ENCODE measurements at regions not wholly inside any gene's neighbourhood (a gene's known extent, or its start where the extent isn't known, plus 50 kb on each side); places are given as distances from the start of the nearest gene placed in this dataset.

DNA sequence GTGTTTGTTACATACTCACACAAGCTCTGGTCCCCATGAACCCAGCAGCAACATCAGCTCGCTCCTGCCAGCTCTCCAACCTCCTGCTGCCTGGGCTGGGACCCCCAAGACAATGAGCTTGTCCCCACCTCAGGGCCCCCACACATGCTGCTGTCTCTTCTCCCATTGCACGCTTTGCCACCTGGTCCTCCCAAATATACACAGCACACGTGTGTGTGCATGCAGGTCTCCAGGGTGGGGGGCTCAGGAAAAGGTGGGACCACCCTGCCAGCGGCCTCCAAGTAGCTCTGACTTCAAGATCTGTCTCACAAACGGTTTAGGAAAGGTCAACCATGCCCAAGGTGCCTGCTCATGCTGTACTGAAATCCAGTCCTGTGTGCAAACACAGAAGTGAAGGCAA, 68.1 kb upstream of the CCND1 start:
- Histone ChIP-seq H3K4me1 (no peaks in the 10 kb centered on the region), H3K27ac (no peak overlapping the region), H3K36me3 (no peaks in the 10 kb centered on the region), H3K4me3 (no peak overlapping the region), H3K27me3 (peaks cover 7% of the 10 kb centered on the region), H3K9me3 (no peaks in the 10 kb centered on the region)
- TF ChIP-seq EP300 (IDR thresholded peaks at IDR 0.05) = no peak
- no peak for TF ChIP-seq POLR2A (IDR thresholded peaks at IDR 0.05)
- TF ChIP-seq, protein P1, sequence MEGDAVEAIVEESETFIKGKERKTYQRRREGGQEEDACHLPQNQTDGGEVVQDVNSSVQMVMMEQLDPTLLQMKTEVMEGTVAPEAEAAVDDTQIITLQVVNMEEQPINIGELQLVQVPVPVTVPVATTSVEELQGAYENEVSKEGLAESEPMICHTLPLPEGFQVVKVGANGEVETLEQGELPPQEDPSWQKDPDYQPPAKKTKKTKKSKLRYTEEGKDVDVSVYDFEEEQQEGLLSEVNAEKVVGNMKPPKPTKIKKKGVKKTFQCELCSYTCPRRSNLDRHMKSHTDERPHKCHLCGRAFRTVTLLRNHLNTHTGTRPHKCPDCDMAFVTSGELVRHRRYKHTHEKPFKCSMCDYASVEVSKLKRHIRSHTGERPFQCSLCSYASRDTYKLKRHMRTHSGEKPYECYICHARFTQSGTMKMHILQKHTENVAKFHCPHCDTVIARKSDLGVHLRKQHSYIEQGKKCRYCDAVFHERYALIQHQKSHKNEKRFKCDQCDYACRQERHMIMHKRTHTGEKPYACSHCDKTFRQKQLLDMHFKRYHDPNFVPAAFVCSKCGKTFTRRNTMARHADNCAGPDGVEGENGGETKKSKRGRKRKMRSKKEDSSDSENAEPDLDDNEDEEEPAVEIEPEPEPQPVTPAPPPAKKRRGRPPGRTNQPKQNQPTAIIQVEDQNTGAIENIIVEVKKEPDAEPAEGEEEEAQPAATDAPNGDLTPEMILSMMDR (IDR thresholded peaks at IDR 0.05) = no peak
- TF ChIP-seq POLR2AphosphoS5 (IDR thresholded peaks at IDR 0.05) = no peak
- 86% methylated on average over 5 of the region's 5 CpGs for WGBS
- peak; percentile 30 to 66 for DNase-seq (ENCODE audit: low spot score in 2 of 2)

DNA sequence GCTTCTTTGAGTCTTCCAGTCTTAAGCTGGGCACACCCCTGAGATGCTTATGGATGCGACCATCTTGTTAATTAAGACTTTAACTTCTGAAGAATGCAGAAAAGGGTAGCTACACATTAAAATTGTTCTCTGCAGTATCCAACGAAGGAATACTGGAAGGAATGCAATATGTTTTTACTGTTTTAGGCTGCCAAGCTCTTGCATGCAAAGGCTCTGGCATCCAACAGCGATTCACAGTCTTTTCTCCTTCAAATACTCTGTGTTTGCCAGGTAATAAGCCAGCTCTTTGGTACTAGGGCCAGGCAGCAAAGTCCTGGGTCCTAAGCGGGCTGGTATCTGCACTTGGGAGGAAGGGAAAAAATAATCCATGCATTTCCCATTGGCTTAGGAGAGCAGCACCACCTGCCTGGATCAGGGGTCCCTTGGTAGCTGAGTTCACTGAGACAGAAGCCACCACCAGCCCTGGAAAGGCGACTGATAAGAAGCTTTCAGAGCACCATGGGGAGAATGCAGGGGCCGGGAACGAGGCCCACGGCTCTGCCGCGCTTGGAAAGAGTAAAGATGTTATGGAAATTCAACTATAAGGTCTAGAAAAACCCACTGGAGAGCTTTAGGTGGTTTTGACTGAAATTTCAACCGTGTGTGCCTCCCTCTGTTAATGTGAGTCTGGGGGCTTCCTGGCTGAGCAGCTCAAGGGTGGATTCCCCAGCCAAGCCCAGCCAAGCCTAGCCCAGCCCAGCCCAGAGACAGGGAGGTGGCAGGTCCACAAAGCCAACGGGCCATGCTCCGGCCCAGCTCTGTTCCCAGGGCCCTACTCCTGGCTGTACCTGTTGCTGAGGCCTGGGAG, 67.0 kb upstream of the CCND1 start:
- no peaks in the 10 kb centered on the region for H3K9me3 ChIP-seq
- peaks cover 7% of the 10 kb centered on the region for H3K27me3 ChIP-seq
- WGBS = 76% methylated on average over 10 of the region's 13 CpGs
- TF ChIP-seq EP300 (IDR thresholded peaks at IDR 0.05) = no peak
- TF ChIP-seq POLR2A (IDR thresholded peaks at IDR 0.05) = no peak
- TF ChIP-seq, protein P1 (IDR thresholded peaks at IDR 0.05) = no peak
- no peak for TF ChIP-seq POLR2AphosphoS5 (IDR thresholded peaks at IDR 0.05)
- H3K36me3 ChIP-seq = no peaks in the 10 kb centered on the region
- DNase-seq (ENCODE audit: low spot score in 2 of 2) = peak in 1 of 2 donors; percentile 11
- H3K27ac ChIP-seq = no peak overlapping the region
- H3K4me1 ChIP-seq = no peaks in the 10 kb centered on the region
- no peak overlapping the region for H3K4me3 ChIP-seq

DNA sequence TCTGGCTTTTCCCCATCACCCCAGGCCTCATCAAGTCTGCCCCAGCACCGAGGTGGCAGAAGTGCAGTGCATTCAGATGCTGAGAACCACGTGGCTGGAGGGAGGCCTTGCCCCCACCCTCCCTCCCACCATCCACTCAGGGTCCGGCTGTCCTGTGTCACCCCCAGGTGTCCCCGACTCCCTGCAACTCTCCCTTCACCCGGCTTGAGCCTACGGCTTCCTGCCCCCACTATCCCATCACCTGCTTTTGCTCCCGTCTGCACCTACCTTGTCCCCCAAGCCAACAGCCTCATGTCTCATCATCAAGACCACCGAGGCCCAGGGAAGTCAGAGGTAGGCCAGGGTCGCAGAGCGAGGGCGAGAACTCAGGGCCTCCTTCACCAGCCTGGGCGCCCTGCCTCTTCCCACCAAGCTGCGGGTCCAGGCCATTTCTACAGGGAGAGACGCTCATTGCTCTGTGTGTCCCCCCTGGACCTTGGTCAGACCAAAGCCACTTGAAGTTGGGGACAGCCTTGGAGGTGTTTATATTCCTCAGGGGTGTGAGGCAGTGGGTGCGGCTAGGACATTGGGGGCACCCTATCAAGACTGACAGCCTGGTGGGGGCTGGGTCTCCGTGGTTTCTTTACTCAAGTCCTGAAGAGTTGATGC, 66.2 kb upstream of the CCND1 start:
- DNase-seq (ENCODE audit: low spot score in 2 of 2) = peak; percentile 33 to 69
- no peaks in the 10 kb centered on the region for H3K9me3 ChIP-seq
- no peak overlapping the region for H3K27ac ChIP-seq
- H3K36me3 ChIP-seq = no peaks in the 10 kb centered on the region
- H3K27me3 ChIP-seq = peaks cover 6% of the 10 kb centered on the region
- 95% methylated on average over 11 of the region's 16 CpGs for WGBS
- no peak overlapping the region for H3K4me3 ChIP-seq
- TF ChIP-seq POLR2A (IDR thresholded peaks at IDR 0.05) (no peak), POLR2AphosphoS5 (IDR thresholded peaks at IDR 0.05) (no peak), EP300 (IDR thresholded peaks at IDR 0.05) (no peak)
- TF ChIP-seq, protein P1 (IDR thresholded peaks at IDR 0.05) = no peak
- H3K4me1 ChIP-seq = no peaks in the 10 kb centered on the region

DNA sequence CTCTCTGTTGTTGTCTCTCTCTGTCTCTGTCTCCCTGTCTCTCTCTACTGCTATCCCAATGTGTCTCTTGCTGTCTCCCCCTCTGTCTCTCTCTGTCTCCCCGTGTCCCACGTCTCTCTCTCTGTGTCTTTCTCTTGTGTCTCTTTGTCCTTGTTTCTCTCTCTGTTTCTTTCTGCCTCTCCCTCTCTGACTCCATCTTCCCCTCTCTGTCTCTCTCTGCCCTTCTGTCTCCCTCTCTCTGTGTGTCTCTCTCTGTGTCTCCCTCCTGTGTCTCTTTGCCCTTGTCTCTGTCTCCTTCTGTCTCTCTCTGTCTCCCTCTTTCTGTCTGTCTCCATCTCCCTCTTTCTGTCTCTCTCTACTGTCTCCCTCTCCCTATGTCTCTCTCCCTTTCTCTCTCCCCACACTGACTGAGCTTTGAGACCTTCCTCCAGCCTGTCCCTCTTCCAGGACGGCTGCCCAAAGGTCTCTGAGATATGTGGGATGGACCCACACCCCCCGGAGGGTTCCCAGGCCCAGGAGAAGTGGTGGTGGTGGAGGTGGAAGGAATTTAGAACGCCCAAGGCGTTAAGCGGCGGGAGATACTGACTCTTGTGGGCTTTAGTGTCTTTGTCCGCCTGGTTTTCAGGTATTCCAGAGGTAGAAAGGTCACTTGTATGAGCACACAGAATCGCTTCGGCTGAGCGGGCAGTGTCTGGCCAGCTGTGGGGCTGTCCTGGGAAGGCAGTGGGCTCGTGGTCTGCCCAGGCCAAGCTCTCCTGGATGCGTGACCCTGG, 65.5 kb upstream of the CCND1 start:
- no peaks in the 10 kb centered on the region for H3K4me1 ChIP-seq
- 85% methylated on average over 9 of the region's 14 CpGs for WGBS
- H3K36me3 ChIP-seq = no peaks in the 10 kb centered on the region
- H3K4me3 ChIP-seq = no peak overlapping the region
- peaks cover 2% of the 10 kb centered on the region for H3K27me3 ChIP-seq
- no peak for TF ChIP-seq POLR2AphosphoS5 (IDR thresholded peaks at IDR 0.05)
- no peak for TF ChIP-seq POLR2A (IDR thresholded peaks at IDR 0.05)
- TF ChIP-seq, protein P1 (IDR thresholded peaks at IDR 0.05) = no peak
- no peak for TF ChIP-seq EP300 (IDR thresholded peaks at IDR 0.05)
- H3K9me3 ChIP-seq = no peaks in the 10 kb centered on the region
- no peak overlapping the region for H3K27ac ChIP-seq
- DNase-seq (ENCODE audit: low spot score in 2 of 2) = peak in 1 of 2 donors; percentile 57

Measured in suprapubic skin (tissue), 4 donors.